NCI-H2196 treated with DMSO at 0.1 percent for 48 hours (cell line): ENCODE measurements at regions not wholly inside any gene's neighbourhood (a gene's known extent, or its start where the extent isn't known, plus 50 kb on each side); places are given as distances from the start of the nearest gene placed in this dataset.
"Not testable (repeated sequence)": the region's sequence is repeated elsewhere in the genome, so short reads cannot be mapped to it uniquely, and the experiment has no call there.

Source experiments
- DNase-seq: peaks from one replicate; lab custom pipeline; 2025; ENCODE audit not compliant: unreplicated experiment; lab: John Stamatoyannopoulos, UW

DNA sequence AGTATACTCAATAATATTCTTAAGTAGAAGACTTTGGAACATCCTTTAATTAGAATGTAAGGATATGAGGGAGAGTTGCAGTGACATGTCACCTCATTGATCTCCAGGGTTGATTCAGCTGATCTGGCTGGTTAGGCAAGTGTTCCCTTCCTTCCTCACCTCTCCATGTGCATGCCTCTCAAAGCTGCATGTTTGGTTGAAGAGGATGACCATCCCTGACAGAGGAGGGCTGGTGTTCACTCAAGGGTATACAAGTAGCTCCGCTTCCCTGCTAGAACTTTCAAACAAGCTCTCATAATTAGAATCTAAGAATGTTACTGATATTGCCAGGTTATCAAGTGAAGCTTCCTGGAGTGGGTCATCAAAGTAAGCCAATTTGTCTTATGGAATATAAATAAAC is 341.1 kb upstream of the FLRT2 start:
- DNase-seq, result no peak

DNA sequence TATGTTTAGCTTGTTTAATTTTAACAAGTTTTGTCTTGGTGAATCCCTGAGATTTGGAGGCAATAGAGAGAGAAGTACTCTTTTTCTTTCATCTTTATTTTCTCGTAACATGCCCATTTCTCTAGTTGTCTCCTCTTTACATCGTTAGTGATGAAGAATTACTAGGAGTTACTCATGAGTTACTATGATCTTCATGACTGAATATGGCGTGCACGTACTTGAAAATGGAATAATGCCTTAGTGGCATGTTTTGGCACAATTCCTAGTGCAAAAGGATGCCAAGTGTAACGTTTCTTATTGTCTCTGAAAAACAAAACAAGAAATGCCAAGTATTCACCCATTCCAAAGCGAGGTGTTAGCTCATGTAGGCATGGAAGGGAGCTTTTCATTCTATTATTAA is 340.7 kb upstream of the FLRT2 start:
- DNase-seq, result not testable (repeated sequence)

DNA sequence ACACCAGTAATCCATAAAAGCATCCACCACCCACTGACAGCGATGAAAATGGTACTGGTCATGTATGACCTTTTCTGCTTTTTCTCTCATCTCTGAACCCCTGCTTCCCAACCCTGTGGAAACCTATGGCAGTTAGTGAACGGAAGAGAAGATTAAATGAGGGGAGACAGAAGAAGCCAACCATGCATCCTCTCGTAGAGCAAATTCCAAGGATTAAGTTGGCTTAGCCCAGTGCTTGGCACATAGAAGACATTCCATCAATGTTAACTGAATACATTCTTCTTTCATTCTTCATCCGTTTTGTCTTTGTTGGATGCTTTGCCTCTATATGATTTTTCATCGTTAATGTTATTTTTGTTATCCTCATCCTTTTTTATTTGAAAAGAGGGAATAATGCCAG is 339.7 kb upstream of the FLRT2 start:
- DNase-seq, result no peak

DNA sequence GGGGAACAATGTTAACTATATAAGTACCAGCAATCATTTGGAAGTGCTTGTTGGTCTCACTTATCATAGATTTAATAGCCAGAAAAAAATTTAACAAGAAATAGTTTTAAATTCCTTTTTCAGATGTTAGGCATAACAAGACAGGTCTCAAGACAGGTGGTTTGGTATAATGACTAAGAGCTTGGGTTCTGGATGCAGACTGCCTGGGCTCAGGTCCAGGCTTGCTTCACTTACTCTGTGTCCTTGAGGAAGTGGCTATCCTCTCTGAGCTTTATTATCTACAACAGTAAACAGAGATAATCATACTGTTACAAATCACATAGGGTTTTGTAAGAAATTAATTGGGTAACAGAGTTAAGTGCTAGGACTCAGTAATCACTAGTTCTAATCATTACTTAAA is 338.0 kb upstream of the FLRT2 start:
- no peak for DNase-seq

DNA sequence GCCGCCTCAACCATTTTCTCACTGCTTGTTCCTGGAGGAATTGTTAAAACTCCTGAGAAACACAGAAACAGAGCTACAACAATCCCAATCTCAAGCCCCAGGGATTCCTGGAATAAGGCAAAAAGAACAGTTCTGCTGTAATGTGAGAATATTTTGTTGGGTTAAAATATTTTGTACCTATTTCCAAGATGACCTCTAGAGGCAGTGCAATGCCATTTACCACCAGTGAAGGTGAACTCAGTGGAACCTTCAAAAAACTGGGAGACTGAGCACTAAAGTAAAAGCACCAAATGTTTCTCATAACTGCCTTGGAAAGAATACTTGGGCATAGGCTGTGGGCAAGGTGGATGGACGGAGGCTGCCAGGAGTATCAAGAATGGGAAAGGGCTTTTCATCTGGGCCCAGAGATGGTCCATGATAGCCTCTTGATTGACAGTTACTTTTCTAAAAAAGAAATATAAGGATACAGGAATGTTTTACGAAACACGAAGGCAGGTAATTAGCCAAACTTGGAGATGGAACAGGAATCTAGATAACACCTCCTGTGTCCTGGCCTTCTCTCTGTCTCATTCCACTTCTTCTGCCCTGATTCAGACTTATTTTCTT is 334.0 kb upstream of the FLRT2 start:
- no peak for DNase-seq

DNA sequence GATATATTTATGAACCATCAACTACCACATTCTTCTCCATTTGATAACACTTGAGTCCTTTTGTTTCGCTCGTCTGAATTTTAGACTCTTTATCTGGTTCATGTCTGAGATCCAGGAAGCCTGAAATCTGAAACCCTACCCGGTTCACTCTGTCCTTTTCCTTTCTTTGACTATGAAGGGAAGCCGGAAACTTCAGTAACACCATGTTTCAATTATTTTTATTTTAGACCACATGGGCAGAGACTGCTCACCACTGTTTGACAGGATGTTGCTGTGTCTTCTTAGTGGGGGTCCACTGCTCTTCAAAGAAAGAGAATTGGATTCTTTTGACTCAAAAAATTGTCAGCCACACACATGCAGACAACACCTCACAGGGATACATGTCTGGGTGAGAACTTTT is 331.9 kb upstream of the FLRT2 start:
- no peak for DNase-seq

- DNase-seq, result no peak
Observed at GRCh38 chr14:85205875-85206274, 324.1 kb upstream of the FLRT2 start.

GRCh38 chr14:85214471-85214870 is 315.5 kb upstream of the FLRT2 start:
- DNase-seq, result no peak

- DNase-seq, result no peak
Observed at GRCh38 chr14:85217412-85217811, 312.5 kb upstream of the FLRT2 start.

GRCh38 chr14:85218982-85219381 is 311.0 kb upstream of the FLRT2 start:
- DNase-seq, result no peak

DNA sequence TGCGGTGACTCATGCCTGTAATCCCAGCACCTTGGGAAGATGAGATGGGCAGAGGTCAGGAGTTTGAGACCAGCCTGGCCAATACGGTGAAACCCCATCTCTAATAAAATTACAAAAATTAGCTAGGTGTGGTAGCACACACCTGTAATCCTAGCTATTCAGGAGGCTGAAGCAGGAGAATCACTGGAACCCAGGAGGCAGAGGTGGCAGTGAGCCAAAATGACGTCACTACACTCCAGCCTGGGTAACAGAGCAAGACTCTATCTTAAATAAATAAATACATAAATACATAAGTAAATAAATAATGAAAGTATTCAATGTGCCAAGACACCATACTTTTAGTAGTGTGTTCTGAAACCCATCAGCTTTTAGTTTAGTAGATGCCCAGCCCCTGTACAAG is 308.1 kb upstream of the FLRT2 start:
- no peak for DNase-seq

GRCh38 chr14:85222341-85222740 is 307.6 kb upstream of the FLRT2 start:
- DNase-seq, result no peak

GRCh38 chr14:85223667-85224066 is 306.3 kb upstream of the FLRT2 start:
- no peak for DNase-seq

DNA sequence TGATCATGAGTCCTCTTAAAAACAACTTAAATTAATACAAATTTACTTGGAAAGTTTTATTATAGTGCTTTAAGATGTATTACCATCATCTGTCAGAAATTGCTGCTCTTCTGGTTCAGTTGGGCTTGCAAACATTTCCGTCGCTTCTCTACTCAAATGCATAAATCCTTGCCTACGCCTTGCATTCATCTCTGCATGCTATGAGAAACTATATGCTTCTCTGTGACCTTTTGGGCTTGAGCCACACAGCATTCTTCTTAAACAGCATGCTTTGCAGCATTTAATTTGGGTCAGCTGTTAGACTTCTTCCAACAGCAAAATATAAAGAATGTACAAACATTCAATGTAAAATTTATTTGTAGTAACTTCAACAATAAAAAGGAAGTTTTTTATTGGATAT is 305.7 kb upstream of the FLRT2 start:
- no peak for DNase-seq

GRCh38 chr14:85233756-85234155 is 296.2 kb upstream of the FLRT2 start:
- DNase-seq, result no peak

DNA sequence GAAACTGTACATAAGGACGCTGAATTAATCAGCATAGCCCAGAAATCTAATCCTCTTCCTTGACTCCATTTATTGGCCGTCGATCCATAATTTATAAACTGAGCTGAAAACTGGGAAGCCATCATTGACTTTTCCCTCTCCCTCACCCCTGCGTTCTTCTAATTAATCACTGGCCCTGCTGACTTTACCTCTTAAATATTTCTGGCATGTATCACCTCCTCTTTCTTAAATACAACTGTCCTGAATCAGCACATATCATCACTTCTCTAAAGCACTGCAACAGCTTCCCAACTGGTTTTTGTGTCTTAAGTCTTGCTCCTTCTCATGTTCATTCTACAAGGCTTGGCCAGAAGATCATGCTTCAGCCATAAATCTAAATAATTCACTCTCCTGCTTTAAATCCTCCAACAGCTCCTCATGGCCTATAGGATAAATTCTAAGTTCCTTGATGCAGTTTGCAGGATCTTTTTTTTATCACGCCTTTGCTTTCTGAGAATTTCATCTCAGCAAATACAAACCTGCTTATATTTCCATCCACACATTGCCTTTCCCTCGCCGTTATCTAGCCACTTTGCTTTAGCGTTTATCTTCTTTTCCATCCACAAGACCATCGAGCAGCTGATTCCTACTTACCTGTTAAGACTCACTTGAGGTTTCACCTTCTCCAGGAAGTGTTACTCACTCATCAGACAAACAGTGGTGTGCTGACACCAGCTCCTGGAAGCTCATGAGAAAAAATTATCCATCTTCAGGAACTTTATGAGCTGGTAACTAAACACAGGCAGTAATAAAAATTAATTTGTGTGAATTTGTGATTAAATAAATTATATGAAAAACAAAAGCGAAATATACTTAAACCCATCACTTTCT is 295.6 kb upstream of the FLRT2 start:
- no peak for DNase-seq

DNA sequence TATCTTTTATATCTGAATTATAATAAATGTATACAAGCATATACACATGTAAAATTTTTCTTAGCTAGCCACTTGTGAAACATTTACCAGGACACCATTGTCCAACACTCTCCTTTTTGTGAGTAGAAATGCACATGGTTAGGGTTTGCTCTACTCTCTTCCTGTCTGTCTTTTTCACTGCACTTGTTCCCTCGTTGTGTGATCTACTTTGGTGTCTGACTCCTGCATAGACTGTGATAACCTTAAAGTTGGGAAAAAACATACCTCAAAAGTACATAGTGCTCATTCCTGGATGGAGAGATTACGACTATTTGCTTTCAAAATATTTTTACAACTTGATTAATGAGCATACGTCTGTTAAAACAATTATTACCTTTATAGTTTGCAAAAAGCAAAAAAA is 294.1 kb upstream of the FLRT2 start:
- no peak for DNase-seq

- DNase-seq, result no peak
Observed at GRCh38 chr14:85236296-85236695, 293.6 kb upstream of the FLRT2 start.

DNA sequence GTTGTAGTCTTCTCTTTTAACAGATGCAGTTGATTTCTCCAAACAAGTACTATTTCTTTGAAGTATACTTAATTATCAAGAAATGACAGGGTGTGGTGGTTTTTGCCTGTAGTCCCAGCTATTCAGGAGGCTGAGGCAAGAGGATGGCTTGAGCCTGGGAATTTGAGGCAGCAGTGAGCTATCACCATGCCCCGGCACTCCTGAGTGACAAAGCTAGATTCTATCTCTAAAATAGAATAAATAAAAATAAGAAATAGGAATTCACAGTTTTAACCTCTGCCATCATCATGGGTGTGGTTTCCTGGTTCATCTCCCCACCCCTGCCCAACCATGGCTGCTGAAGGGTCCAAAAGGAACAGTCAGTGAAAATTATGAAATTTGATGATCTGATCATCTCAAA is 290.2 kb upstream of the FLRT2 start:
- DNase-seq, result no peak

- no peak for DNase-seq
Observed at GRCh38 chr14:85241022-85241855, 288.7 kb upstream of the FLRT2 start.

GRCh38 chr14:85242666-85243065 is 287.3 kb upstream of the FLRT2 start:
- no peak for DNase-seq

DNA sequence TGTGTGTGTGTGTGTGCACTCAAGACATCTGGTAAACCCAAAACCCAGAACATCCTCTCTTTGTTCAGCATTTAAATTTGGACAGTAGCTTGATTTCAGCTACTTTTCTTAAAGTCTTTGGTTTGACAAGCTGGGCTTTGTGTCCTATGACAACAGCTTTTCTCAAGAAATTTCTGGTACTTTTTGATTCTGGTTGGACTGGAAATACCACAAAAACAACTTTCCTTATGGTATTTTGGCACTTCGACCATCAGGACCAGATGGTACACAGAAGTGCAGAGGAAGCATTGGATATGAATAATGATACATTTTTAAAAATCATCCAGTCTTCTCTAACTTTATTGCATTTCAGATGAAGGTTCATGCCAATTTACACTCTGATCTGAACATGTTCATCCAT is 286.6 kb upstream of the FLRT2 start:
- DNase-seq, result no peak
